GM19239 (cell line): ENCODE measurements at regions not wholly inside any gene's neighbourhood (a gene's known extent, or its start where the extent isn't known, plus 50 kb on each side); places are given as distances from the start of the nearest gene placed in this dataset.

Experiments used
- DNase-seq: peaks from one replicate; pipeline ENCODE4 v3.0.0; 2011; ENCODE audit warnings: low spot score; ENCODE audit not compliant: insufficient read length
- FAIRE-seq: peaks from 2 replicates; lab custom pipeline; 2011; peaks lifted over from hg19 to GRCh38; lab: Jason Lieb, UNC

DNA sequence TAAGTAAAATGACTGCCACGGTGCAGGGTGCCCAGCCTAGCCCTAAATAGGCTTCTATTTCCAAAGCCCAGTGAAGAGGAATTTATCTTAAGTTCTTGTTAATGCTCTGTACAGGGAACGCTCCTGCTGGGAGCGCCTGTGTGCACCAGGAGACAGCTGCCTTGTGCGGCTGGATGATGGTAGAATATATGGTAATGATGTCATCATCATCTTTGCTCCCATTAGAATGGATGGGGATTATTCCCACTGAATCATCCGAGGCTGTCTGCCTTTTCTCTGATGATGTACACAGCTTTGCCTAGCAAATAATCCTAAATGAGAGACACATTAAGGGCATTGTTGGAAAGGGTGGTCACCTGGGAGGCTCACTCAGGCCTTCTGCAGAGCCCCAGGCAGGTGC, 928.1 kb downstream of the CCSER2 start:
- no peak for DNase-seq
- FAIRE-seq = no peak

DNA sequence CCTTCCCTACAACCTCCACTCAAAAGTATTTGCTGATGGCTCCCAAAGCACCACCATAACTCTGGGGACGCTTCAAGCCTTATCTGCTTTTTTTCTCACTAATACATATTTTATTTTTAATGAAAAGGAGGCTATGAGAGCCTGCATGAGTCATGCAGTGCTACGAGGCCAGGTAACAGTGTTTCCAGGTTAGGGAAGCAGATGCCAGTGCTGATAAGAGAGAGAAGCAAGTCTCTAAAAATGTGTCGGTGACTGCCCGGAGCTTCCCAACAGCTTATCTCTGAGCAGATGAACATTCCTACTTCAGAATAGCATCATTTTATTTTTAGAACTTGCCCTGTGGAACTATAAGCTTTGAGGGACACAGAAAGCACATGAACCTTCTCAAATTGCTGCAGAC, 931.5 kb downstream of the CCSER2 start:
- no peak for FAIRE-seq

DNA sequence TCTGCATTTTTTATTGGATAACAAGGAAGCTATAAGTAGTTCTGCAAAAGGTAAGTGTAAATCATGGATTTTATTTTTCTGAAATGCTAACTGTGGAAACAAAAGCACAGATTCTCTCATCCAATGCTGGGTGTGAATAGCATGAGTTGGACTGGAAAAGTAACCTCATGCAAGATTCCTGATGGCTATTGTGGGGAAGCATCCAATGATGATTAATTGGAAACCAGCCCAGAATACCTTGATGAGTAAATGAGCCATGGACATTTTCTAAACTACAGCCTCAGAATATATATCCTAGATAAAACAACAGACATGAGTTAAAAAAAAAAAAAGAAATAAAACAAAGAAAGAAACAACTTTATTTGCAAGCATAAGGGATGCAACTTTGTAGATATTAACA, 934.6 kb downstream of the CCSER2 start:
- DNase-seq = no peak
- no peak for FAIRE-seq

More for the DNA sequence above, 931.5 kb downstream of the CCSER2 start:
- no peak for DNase-seq

DNA sequence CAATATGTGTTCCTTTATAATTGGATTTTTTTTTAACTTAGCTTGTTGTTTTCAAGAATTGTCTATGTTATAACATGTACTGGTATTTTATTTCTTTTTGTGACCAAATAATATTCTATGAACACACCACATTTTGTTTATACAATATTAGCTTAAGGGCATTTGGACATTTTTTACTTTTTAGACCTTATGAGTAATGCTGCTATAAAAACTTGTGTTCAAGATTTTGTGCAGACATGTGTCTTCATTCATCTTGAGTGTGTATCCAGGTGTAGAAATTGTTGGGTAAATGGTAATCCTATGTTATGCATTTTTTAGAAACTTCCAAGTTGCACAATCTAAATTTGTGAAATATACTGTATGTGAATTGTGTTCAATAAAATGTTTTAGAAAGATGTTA, 936.7 kb downstream of the CCSER2 start:
- DNase-seq (no peak), FAIRE-seq (no peak)

DNA sequence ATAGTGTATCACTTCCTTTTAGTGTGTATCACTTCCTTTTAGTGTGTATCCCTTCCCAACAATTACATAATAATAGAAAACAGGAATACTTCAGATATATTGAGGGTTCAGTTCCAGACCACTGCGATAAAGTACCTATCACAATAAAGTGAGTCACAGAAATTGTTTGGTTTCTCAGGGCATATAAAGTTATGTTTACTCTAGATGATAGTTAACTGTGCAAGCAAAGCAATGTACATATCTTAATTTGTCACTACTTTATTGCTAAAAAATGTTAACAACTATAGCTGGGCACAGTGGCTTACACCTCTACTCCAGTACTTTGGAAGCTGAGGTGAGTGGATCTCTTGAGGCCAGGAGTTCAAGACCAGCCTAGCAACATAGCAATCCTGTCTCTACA, 938.4 kb downstream of the CCSER2 start:
- no peak for DNase-seq
- no peak for FAIRE-seq

DNA sequence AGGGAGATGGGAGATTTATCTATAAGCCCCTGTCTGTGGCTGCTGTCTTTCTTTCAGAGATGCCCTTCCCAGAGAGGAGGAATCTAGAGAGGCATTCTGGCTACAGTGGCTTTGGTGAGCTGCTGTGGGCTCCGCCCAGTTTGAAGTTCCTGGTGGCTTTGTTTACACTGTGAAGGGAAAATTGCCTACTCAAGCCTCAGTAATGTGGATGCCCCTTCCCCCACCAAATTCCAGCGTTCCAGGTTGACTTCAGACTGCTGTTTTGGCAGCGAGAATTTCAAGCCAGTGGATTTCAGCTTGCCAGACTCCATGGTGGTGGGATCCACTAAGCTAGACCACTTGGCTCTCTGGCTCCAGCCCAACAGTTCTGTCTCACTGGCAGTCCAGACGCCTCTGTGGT, 951.6 kb downstream of the CCSER2 start:
- DNase-seq (no peak), FAIRE-seq (no peak)

DNA sequence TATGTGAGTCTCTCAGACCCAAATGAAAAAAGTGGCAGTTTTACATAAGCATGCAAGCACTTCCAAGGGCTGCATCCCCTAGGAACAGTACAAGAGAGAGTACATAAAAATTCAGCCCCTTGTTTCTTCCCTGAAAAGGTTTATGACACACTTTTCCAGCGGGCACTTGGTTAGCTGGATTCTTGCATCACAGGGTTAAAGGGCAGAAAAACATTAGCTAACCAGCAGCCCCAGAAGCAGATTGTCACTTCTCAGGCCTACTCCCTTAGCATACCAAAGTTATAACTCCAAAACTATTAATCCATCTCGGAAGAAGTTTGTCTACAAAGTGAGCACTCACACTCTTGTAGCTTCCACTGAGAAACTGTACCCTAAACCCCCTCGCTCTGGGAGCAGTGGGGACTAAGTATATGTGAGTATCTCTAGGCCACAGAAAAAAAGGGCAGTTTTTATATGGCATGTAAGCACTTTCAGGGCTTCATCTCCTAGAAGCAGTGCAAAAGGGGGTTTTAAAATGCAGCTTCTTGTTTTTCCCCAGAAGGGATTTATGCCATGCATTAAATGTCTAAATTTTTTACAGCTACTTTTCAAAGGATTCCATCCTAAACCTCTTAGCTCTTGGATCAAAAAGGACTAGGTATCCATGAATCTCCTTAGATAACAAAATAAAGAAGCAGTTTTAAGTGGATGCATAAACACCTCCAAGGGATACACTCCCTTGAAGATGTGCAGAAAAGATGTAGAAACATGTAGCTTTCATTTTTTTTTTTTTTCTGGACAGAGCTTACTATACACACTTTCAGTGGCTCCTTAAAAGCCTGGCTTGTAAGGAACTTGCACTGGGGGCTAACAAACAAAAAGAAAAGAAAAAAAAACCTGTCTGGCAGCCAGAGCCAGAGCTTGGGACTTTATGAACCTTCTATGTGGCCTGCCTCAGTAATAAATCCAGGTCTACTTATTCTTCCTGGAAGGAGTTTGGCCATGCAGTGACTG, 956.7 kb downstream of the CCSER2 start:
- FAIRE-seq (no peak), DNase-seq (no peak)

DNA sequence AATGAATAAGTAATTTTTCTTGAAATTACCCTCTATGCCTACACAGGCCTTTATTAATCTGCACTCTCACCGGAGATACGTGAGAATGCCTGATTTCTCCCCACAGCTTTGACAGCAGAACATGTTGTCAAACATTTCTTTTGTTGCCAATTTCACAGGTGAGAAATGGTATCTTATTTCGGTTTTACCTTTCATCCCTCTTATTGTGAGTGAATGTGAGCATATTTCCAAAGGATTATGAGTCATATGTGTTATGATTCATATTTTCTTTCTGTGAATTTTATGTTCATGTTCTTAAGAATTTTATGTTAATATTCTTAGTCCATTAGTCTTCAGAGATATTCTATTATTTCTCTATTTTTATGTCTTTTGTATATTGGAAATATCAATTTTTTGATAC, 965.1 kb downstream of the CCSER2 start:
- FAIRE-seq (no peak), DNase-seq (no peak)

DNA sequence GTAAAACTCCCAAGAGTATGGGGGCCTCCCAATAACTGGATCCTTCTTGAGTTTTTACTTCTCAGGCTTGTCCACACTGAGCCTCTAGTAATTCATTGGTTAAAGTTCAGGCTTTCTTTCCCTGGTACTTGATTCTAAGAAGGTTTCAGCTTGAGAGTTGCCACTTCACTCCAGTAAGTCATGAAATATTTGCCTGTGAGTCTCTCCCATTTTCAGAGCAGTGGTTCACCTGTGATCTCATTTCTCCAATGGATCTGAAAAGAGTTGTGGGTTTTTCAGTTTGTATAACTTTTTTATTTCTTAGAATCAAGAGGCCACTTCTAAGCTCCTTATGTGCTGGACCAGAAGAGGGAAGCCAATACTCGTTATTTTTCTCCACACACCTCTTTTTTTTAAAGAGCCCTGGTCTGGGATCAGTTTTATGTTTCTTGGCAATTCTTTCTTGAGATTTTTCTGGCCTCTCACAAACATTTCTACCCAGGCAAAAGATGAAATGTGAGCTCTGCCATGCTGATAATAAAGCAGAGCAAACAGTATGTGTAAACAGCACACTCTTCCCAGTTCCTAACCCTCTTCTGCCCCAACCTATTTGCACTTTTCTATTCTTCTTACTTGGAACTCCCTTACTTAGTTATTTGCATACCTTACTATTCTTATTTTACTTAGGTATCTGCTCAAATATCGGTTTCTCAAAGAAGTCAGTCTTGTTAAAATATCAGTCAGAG, 983.4 kb downstream of the CCSER2 start:
- FAIRE-seq = no peak

DNA sequence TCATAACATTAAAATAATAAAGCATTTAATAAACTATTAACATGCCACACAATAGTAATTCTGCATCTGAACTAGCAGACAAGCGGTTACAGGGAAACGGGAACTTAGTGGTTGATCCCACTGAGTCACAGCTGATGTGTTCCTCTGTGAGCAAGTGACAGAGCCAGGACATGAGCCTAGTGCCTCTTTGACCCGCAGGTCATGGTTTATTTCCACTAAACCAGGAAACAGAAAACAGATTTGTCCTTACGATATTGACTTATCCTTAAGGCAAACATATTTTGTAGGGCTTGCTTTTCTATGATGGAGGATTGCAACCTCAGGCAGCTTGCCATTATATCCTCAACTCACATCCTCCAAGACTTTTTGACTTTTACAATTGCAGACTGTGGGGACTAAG, 987.3 kb downstream of the CCSER2 start:
- no peak for DNase-seq
- no peak for FAIRE-seq

More for the DNA sequence above, 983.4 kb downstream of the CCSER2 start:
- no peak for DNase-seq

DNA sequence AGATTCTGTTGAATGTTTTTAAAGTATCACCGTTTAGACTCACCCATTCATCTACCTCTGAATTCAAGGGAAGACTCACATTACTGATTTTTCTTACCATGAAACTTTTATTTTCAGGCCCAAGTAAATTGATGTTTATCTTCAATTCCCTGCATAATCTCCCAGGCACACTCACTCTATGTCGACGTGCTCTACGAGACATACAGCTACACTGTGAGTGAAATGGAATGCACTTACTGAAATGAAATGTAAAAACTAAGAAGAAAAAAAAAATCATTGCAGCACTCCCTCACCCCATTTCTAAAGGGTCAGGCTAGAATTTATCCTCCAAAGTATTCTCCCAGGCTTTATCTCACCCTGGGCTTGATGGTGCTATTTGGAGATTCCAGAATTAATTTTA, 987.9 kb downstream of the CCSER2 start:
- no peak for FAIRE-seq
- DNase-seq = no peak

DNA sequence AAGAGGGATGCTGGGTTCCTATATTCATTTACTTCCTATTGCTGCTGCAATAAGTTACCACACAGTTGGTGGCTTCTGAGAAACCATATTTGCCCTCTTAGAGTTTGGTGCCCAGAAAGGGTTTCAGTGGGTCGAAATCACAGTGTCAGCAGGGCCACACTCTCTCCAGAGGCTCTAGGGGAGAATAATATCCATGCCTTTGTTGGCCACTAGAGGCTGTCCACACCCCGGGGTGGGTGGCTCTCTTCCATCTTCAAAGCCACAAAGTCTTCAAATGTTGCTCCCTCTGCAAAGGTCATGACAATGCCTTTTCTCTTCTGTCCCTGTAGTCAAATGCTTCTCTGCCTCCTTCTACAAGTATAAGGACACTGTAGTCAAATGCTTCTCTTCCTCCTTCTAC, 989.4 kb downstream of the CCSER2 start:
- no peak for FAIRE-seq
- no peak for DNase-seq

DNA sequence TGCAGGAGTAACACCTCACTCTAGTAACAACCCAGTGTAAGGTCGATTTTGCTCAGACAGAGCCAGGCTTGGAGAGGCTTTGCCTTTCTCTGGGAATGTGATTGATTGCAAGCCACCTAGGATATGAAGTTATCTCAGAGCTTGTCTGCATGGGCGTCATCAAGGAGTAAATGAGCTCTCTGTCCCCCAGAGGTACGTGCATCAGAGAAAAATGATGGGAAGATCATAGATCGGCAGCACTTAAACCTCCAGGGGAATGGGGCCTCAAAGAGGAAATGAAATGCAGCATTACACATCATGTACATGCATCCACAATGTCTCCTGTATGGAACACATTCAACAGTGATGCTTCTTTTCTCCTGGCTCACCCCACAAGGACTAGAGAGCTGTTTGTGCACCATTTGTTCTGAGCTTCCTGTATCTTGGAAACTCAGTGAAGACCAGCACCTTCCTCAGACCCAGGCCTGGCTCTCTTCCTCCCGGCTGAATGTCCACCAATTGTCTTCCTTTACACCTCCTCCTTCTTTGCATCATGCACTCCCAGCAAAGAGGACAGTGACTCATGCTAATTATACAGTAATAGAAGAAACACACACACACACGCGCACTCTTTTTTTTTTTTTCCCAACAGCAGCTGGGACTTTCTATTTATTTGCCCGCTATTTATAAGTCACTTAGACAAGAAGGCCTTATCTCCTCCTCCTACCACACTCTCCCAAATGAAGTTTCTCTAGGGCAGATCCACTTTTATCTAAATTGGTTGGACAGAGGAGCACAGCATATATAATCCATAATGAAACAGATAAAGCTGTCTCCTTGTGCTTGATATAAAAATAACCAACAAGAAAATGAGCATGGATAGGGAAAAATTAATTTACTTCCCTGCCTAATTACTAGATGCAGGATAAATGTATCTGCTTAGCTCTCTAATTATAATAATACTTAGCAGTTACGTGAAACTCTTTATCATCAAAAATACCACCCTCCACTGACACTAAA, 990.7 kb downstream of the CCSER2 start:
- DNase-seq (no peak), FAIRE-seq (no peak)

DNA sequence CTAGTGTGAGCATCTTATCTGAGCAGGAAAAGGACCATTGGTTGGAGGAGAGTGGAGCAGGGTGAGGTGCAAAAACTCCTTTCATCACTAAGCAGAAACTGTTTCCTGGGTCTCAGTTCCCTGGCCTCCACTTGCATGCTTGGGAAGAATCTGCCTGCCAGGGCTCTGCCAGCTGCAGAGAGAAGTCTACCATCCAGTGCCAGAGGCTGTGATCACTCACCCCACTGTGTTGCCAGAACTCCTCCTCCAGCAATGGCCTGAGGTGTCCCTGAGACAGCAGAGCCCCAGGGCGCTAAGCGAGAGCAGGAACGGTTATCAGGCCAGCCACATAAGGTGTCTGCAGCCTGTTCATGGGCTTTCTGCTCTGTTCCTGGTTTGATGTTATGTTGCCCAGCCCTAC, 991.4 kb downstream of the CCSER2 start:
- no peak for FAIRE-seq
- DNase-seq = no peak

DNA sequence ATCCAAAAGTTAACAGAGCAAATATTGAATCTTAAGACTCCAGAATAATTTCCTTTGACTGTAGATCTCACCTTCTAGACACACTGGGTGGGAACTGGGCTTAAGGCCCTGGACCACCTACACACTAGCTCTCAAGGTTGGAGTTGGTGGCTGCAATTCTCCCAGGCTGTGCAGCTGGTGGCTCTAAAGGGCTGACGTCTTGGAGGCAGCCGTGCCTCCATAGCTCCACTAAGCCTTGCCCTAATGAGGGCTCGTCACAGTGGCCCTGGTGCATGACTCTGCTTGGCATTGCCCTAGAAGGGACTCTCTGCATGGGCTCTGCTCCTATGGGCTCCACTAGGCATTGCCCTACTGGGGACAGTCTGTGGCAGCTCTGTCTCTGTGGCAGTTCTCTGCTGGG, 1005.2 kb downstream of the CCSER2 start:
- no peak for DNase-seq
- FAIRE-seq = no peak

DNA sequence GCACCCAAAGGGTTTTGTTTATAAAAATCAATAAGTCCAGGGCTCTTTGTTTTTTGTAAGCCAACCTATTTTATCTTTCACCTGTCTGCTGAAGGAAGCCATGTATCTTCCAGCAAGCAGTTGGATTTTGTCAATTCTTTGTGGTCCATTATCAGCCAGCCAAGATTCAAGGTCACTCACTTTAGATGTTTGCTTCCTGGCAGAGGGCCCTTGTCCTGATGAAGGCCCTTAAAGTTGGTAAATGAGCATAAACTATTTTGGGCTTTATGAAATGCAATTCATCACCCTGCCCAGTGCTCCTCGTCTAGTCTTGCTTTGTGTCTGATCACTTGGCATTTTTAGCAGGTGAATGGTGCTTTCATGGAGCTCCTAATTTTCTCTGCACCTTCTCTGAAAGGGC, 1004.2 kb downstream of the GRID1 start:
- FAIRE-seq = no peak
- DNase-seq = no peak

DNA sequence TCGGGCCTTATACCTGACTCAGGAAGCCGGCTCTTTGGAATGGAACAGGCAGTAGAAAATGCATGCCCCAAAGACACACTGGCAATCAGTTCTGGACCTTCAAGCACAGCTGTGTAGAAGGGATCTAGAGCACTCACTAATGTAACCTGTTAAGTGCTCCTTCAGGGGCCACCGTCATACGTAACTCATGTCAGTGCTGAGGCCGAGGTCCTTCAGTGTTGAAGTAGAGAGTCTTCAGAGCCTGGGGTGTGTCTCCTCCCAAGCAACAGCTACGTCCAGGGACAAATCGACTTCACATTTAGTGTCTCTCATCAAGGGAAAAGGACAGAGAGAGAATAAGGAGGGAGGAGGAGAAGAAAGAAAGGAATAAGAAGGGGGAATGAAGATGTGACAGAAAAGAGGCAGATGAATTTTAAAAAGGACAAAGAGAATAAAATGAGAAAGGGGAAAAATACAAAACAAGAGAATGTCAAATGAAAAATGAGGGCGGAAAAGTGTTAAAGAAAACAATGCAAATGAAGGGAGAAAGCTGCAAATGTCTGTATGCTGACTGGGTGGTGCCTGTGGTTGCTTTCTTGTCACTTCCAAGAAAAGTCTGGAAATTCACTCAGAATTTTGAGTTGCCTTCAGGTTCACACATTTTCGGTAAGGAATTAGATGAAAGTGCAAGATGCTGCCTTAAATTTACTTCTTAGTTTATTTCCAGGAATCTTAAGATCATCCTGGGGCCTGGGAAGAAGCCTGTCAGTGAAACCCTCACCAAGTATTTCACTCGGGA, 989.4 kb downstream of the GRID1 start:
- FAIRE-seq (no peak), DNase-seq (no peak)

DNA sequence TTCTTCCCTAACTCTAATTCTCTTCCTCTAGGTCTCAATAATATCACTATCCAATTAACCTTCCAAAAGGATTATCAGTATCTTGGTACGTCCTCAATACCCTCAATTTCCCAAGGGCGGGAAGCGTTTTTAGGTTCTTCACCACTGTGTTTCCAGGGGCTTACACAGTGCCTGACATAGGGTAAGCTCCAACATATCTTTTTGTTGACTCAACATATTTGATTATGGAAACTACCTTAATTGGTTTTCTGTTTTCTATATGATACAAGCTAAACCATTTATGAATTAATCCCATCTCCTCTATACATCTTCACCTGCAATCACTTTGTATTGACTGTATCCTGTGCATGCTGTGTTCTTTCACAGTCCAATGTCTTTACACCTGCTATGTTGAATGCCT, 987.3 kb downstream of the GRID1 start:
- no peak for DNase-seq
- no peak for FAIRE-seq

DNA sequence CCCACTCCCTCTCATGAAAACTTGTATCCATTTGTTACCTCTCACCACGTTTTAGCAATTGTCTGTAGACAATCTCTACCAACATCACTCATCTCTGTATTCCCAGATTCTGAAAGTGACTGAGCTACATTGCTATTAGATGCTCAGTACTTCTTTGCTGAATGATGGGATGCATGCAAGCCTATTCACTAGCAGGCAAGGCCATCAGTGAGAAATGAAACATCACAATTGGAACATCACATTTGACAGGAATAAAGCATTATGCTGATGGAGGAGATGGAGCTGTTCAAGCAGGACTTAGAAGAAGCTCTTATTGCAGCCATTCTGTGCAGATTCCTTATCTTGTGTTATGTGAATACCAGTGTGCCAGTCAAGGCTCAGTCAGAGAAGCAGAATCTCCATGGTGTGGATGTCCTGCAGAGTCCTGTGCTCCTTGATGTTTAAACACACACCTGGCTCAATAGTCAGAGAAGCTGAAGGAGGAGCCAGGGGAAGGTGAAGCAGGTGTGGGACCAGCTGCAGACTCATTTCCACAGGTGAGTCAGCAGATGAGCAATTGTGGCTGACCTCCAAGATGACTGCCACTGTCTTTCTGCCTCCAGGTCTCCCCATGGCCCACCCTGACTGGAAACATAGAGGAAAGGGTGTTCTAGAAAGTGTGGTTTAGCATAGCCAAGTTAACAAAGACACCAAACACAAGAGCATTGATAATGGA, 965.5 kb downstream of the GRID1 start:
- FAIRE-seq = no peak
- DNase-seq = no peak
